ENCODE measurements at regions not wholly inside any gene's neighbourhood (a gene's known extent, or its start where the extent isn't known, plus 50 kb on each side); places are given as distances from the start of the nearest gene placed in this dataset.

GRCh38 chr5:172541099-172541772 lies 86.9 kb upstream of the SH3PXD2B start:
- Histone ChIP-seq H3K36me3 (no peaks in the 10 kb centered on the region), H3K9me3 (no peaks in the 10 kb centered on the region), H3K27me3 (no peaks in the 10 kb centered on the region), H3K27ac (no peak overlapping the region), H3K4me1 (no peaks in the 10 kb centered on the region), H3K4me3 (no peak overlapping the region)
- intact Hi-C loops (cut with DNase I; ENCODE audit: low total_unique reads) = no loop called here
- no peak for TF ChIP-seq CTCF (IDR thresholded peaks at IDR 0.05)
- TF ChIP-seq POLR2A (IDR thresholded peaks at IDR 0.05) = no peak
- DNase-seq = peak in 1 of 2 donors; percentile 11

GRCh38 chr5:172540099-172540870 lies 86.0 kb upstream of the SH3PXD2B start:
- Histone ChIP-seq H3K4me3 (no peak overlapping the region), H3K9me3 (no peaks in the 10 kb centered on the region), H3K27me3 (no peaks in the 10 kb centered on the region), H3K4me1 (no peaks in the 10 kb centered on the region), H3K27ac (no peak overlapping the region), H3K36me3 (no peaks in the 10 kb centered on the region)
- DNase-seq = peak in 1 of 2 donors; percentile 10
- no peak for TF ChIP-seq CTCF (IDR thresholded peaks at IDR 0.05)
- TF ChIP-seq POLR2A (IDR thresholded peaks at IDR 0.05) = no peak
- intact Hi-C loops (cut with DNase I; ENCODE audit: low total_unique reads) = no loop called here

GRCh38 chr5:172535108-172535445 lies 80.8 kb upstream of the SH3PXD2B start:
- Histone ChIP-seq H3K36me3 (no peaks in the 10 kb centered on the region), H3K4me3 (no peak overlapping the region), H3K27me3 (no peaks in the 10 kb centered on the region), H3K4me1 (no peaks in the 10 kb centered on the region), H3K27ac (no peak overlapping the region), H3K9me3 (no peaks in the 10 kb centered on the region)
- intact Hi-C loops (cut with DNase I; ENCODE audit: low total_unique reads) = no loop called here
- TF ChIP-seq POLR2A (IDR thresholded peaks at IDR 0.05) (no peak), CTCF (IDR thresholded peaks at IDR 0.05) (no peak)
- DNase-seq = no peak

- Histone ChIP-seq H3K27ac (peak overlapping the region in 1 of 2 donors; percentile 55), H3K27me3 (no peaks in the 10 kb centered on the region), H3K36me3 (no peaks in the 10 kb centered on the region), H3K9me3 (no peaks in the 10 kb centered on the region), H3K4me3 (no peak overlapping the region), H3K4me1 (no peaks in the 10 kb centered on the region)
- TF ChIP-seq CTCF (IDR thresholded peaks at IDR 0.05) = no peak
- TF ChIP-seq POLR2A (IDR thresholded peaks at IDR 0.05) = no peak
- intact Hi-C loops (cut with DNase I; ENCODE audit: low total_unique reads) = no loop called here
- no peak for DNase-seq
These were observed 80.1 kb upstream of the SH3PXD2B start for GRCh38 chr5:172534229-172535107.
